GM23338 (cell line): ENCODE measurements at regions not wholly inside any gene's neighbourhood (a gene's known extent, or its start where the extent isn't known, plus 50 kb on each side); places are given as distances from the start of the nearest gene placed in this dataset.

Source experiments
- ATAC-seq: fragments of 200-7000 bp; cut with Tn5 transposase; 3 replicates; pipeline ENCODE4 v1.9.1; 2020
- DNase-seq: peaks from one replicate; pipeline ENCODE4 v3.0.0-alpha.2; 2015; ENCODE audit warnings: low spot score
- H2AFZ ChIP-seq: fragments of 200-600 bp; sonication (generic); 2 replicates; pipeline ENCODE4 v1.8.0; 2016; ENCODE audit warnings: antibody characterized with exemption, mild to moderate bottlenecking, moderate library complexity
- H3F3A ChIP-seq: fragments of 200-600 bp; sonication (generic); replicated peaks from 2 replicates; pipeline ENCODE4 v1.8.0; 2017; ENCODE audit warnings: antibody characterized with exemption, mixed run types, low read depth
- H3K27ac ChIP-seq: fragments of 200-600 bp; sonication (generic); 2 replicates; pipeline ENCODE4 v1.6.1; 2016; ENCODE audit warnings: low read depth
- H3K27me3 ChIP-seq: fragments of 200-600 bp; sonication (generic); 2 replicates; pipeline ENCODE4 v1.8.0; 2016; ENCODE audit warnings: mild to moderate bottlenecking, mixed run types, moderate library complexity; ENCODE audit not compliant: insufficient read depth
- H3K36me3 ChIP-seq: fragments of 200-600 bp; sonication (generic); 2 replicates; pipeline ENCODE4 v1.8.0; 2016; ENCODE audit warnings: mild to moderate bottlenecking; ENCODE audit not compliant: insufficient read depth
- H3K4me1 ChIP-seq: fragments of 200-600 bp; sonication (generic); 2 replicates; pipeline ENCODE4 v1.8.0; 2016; ENCODE audit warnings: mild to moderate bottlenecking, moderate library complexity; ENCODE audit not compliant: insufficient read depth
- H3K4me2 ChIP-seq: fragments of 200-600 bp; sonication (generic); 2 replicates; pipeline ENCODE4 v1.7.1; 2017; ENCODE audit warnings: mixed run types
- H3K4me3 ChIP-seq: fragments of 200-600 bp; sonication (generic); 2 replicates; pipeline ENCODE4 v1.6.1; 2016; ENCODE audit warnings: mixed run types
- H3K79me2 ChIP-seq: fragments of 200-600 bp; sonication (generic); replicated peaks from 2 replicates; pipeline ENCODE4 v1.8.0; 2017; ENCODE audit warnings: mild to moderate bottlenecking; ENCODE audit not compliant: insufficient read depth
- H3K9me2 ChIP-seq: fragments of 200-600 bp; sonication (generic); 2 replicates; pipeline ENCODE4 v1.8.0; 2017; ENCODE audit not compliant: insufficient read depth
- H4K20me1 ChIP-seq: fragments of 200-600 bp; sonication (generic); replicated peaks from 2 replicates; pipeline ENCODE4 v1.8.0; 2017; ENCODE audit warnings: mild to moderate bottlenecking; ENCODE audit not compliant: insufficient read depth
- H3K27ac Mint-ChIP-seq: 2 replicates; pipeline ENCODE4 v1.8.0; 2020; ENCODE audit warnings: inconsistent platforms, mild to moderate bottlenecking, moderate library complexity, mixed read lengths
- H3K27me3 Mint-ChIP-seq: 3 replicates; pipeline ENCODE4 v1.8.0; 2022; ENCODE audit warnings: low read depth, mild to moderate bottlenecking, moderate library complexity, mixed read lengths, inconsistent platforms; ENCODE audit not compliant: insufficient read depth, poor library complexity
- H3K36me3 Mint-ChIP-seq: 3 replicates; pipeline ENCODE4 v1.8.0; 2021; ENCODE audit warnings: low read depth, mild to moderate bottlenecking, inconsistent platforms, moderate library complexity, mixed read lengths
- H3K4me1 Mint-ChIP-seq: 3 replicates; pipeline ENCODE4 v1.8.0; 2020; ENCODE audit warnings: mild to moderate bottlenecking, inconsistent platforms, mixed read lengths
- H3K4me3 Mint-ChIP-seq: 3 replicates; pipeline ENCODE4 v1.8.0; 2021; ENCODE audit warnings: moderate library complexity, mild to moderate bottlenecking, inconsistent platforms, mixed read lengths
- H3K9me3 Mint-ChIP-seq: 3 replicates; pipeline ENCODE4 v1.8.0; 2020; ENCODE audit warnings: moderate library complexity, mild to moderate bottlenecking, inconsistent platforms, mixed read lengths
- CREB1 ChIP-seq: fragments of 250-450 bp; sonication (Bioruptor Pico); IDR thresholded peaks from 2 replicates; pipeline ENCODE4 v1.5.0; 2020; ENCODE audit warnings: low read depth, mild to moderate bottlenecking, moderate library complexity
- CTCF ChIP-seq, 2 experiments: fragments of 200-600 bp in 1 of 2; sonication (generic) in 1 of 2; conservative IDR thresholded peaks; 2 replicates each; pipeline versions ENCODE4 v1.5.1 to v1.6.1; 2016 to 2017; ENCODE audit warnings: antibody characterized with exemption in 2 of 2, low read depth in 2 of 2, mild to moderate bottlenecking in 2 of 2, moderate library complexity in 1 of 2
- ETS1 ChIP-seq: IDR thresholded peaks from 2 replicates; pipeline ENCODE4 v1.6.1; 2016; ENCODE audit warnings: antibody characterized with exemption
- EZH2 ChIP-seq: fragments of 200-600 bp; sonication (generic); IDR thresholded peaks from one replicate; pipeline ENCODE4 v1.8.0; 2017; ENCODE audit warnings: antibody characterized with exemption, mild to moderate bottlenecking, low read depth; ENCODE audit not compliant: unreplicated experiment
- EZH2phosphoT487 ChIP-seq: fragments of 200-600 bp; sonication (generic); IDR thresholded peaks from one replicate; pipeline ENCODE4 v1.8.1; 2018; ENCODE audit warnings: antibody characterized with exemption; ENCODE audit not compliant: unreplicated experiment
- JUNB ChIP-seq: IDR thresholded peaks from one replicate; pipeline ENCODE4 v1.6.1; 2016; ENCODE audit warnings: antibody characterized with exemption; ENCODE audit not compliant: unreplicated experiment
- NANOG ChIP-seq: IDR thresholded peaks from 2 replicates; pipeline ENCODE4 v1.6.1; 2016; ENCODE audit warnings: antibody characterized with exemption, borderline replicate concordance
- POLR2AphosphoS5 ChIP-seq: IDR thresholded peaks from 2 replicates; pipeline ENCODE4 v1.6.1; 2016; ENCODE audit warnings: antibody characterized with exemption, low read depth
- REST ChIP-seq: IDR thresholded peaks from one replicate; pipeline ENCODE4 v1.6.1; 2018; ENCODE audit warnings: antibody characterized with exemption; ENCODE audit not compliant: unreplicated experiment
- STAT1 ChIP-seq: IDR thresholded peaks from one replicate; pipeline ENCODE4 v1.6.1; 2016; ENCODE audit warnings: antibody characterized with exemption; ENCODE audit not compliant: unreplicated experiment
- ZNF114 ChIP-seq: fragments of 250-450 bp; sonication (Bioruptor Pico); IDR thresholded peaks from 2 replicates; pipeline ENCODE4 v1.5.0; 2020; ENCODE audit warnings: mild to moderate bottlenecking, moderate library complexity
- ZNF331 ChIP-seq: fragments of 250-450 bp; sonication (Bioruptor Pico); IDR thresholded peaks from 2 replicates; pipeline ENCODE4 v1.5.0; 2020; ENCODE audit warnings: low read depth, mild to moderate bottlenecking, moderate library complexity
- ZNF462 ChIP-seq: fragments of 250-450 bp; sonication (Bioruptor Pico); IDR thresholded peaks from 2 replicates; pipeline ENCODE4 v1.5.0; 2020; ENCODE audit warnings: mild to moderate bottlenecking, moderate library complexity

- Histone ChIP-seq H3K4me1 (0 out of 2 replicates have a peak, but pooled peaks cover 12% of the 10 kb centered on the region), H4K20me1 (no peaks in the 10 kb centered on the region), H3K27ac (no peak overlapping the region), H3K79me2 (no peaks in the 10 kb centered on the region), H2AFZ (no peak overlapping the region), H3K27me3 (no peaks in the 10 kb centered on the region), H3K4me3 (no peak overlapping the region), H3F3A (no peaks in the 10 kb centered on the region), H3K4me2 (no peak overlapping the region), H3K36me3 (no peaks in the 10 kb centered on the region), H3K9me2 (peaks cover 7% of the 10 kb centered on the region; the same call in 1 of the 2 replicates)
- DNase-seq (no peak), ATAC-seq (no peak)
- no peak overlapping the region for H3K27ac Mint-ChIP-seq
- no peak overlapping the region for H3K4me3 Mint-ChIP-seq
- H3K4me1 Mint-ChIP-seq, result peaks cover 13% of the 10 kb centered on the region
- H3K9me3 Mint-ChIP-seq, result no peaks in the 10 kb centered on the region
- TF ChIP-seq CREB1 (CRISPR knock-in tag) (no peak), NANOG (no peak), ZNF114 (CRISPR knock-in tag) (no peak), JUNB (no peak), REST (no peak), POLR2AphosphoS5 (no peak), ZNF331 (CRISPR knock-in tag) (no peak), ZNF462 (CRISPR knock-in tag) (no peak), STAT1 (no peak), EZH2 (no peak), ETS1 (no peak), EZH2phosphoT487 (no peak), CTCF (conservative IDR thresholded peaks at IDR 0.05; ENCODE audit: low read depth in 2 of 2) (no peak)
- H3K36me3 Mint-ChIP-seq, result no peaks in the 10 kb centered on the region
- H3K27me3 Mint-ChIP-seq, result no peaks in the 10 kb centered on the region
These were observed 166.2 kb downstream of the KCTD12 start for GRCh38 chr13:76719955-76720354.
